ENCODE measurements at regions not wholly inside any gene's neighbourhood (a gene's known extent, or its start where the extent isn't known, plus 50 kb on each side); places are given as distances from the start of the nearest gene placed in this dataset.

- no peaks in the 10 kb centered on the region for H3K27me3 Mint-ChIP-seq (ENCODE audit: low read depth)
- peaks cover 2% of the 10 kb centered on the region for H3K9me3 Mint-ChIP-seq (ENCODE audit: low read depth)
- DNase-seq (ENCODE audit: low spot score), result no peak
- H3K4me3 Mint-ChIP-seq (ENCODE audit: unreplicated experiment), result no peak overlapping the region
- peaks cover 21% of the 10 kb centered on the region for H3K4me1 Mint-ChIP-seq (ENCODE audit: low read depth)
- H3K36me3 Mint-ChIP-seq (ENCODE audit: low read depth), result no peaks in the 10 kb centered on the region
- H3K27ac Mint-ChIP-seq (ENCODE audit: unreplicated experiment), result no peak overlapping the region
- TF ChIP-seq CTCF (IDR thresholded peaks at IDR 0.05), result no peak
Measured at GRCh38 chr3:70557976-70558375, 245.5 kb upstream of the MDFIC2 start.

GRCh38 chr3:70556056-70556455 is 243.6 kb upstream of the MDFIC2 start:
- H3K9me3 Mint-ChIP-seq (ENCODE audit: low read depth), result peaks cover 9% of the 10 kb centered on the region

GRCh38 chr3:70554170-70554569 is 241.7 kb upstream of the MDFIC2 start:
- H3K4me1 Mint-ChIP-seq (ENCODE audit: low read depth), result peaks cover 26% of the 10 kb centered on the region
- peaks cover 3% of the 10 kb centered on the region for H3K36me3 Mint-ChIP-seq (ENCODE audit: low read depth)
- no peaks in the 10 kb centered on the region for H3K27me3 Mint-ChIP-seq (ENCODE audit: low read depth)
- no peak for DNase-seq (ENCODE audit: low spot score)
- H3K9me3 Mint-ChIP-seq (ENCODE audit: low read depth), result peaks cover 9% of the 10 kb centered on the region
- H3K4me3 Mint-ChIP-seq (ENCODE audit: unreplicated experiment), result no peak overlapping the region
- H3K27ac Mint-ChIP-seq (ENCODE audit: unreplicated experiment), result peak overlapping the region; percentile 4
- TF ChIP-seq CTCF (IDR thresholded peaks at IDR 0.05), result no peak

More at GRCh38 chr3:70556056-70556455, 243.6 kb upstream of the MDFIC2 start:
- Mint-ChIP-seq H3K27me3 (ENCODE audit: low read depth) (no peaks in the 10 kb centered on the region), H3K4me1 (ENCODE audit: low read depth) (peaks cover 21% of the 10 kb centered on the region), H3K4me3 (ENCODE audit: unreplicated experiment) (no peak overlapping the region), H3K27ac (ENCODE audit: unreplicated experiment) (no peak overlapping the region), H3K36me3 (ENCODE audit: low read depth) (peaks cover 3% of the 10 kb centered on the region)
- no peak for TF ChIP-seq CTCF (IDR thresholded peaks at IDR 0.05)
- no peak for DNase-seq (ENCODE audit: low spot score)

GRCh38 chr3:70550723-70551319 is 238.4 kb upstream of the MDFIC2 start:
- peaks cover 22% of the 10 kb centered on the region for H3K4me1 Mint-ChIP-seq (ENCODE audit: low read depth)
- no peak for DNase-seq (ENCODE audit: low spot score)
- H3K36me3 Mint-ChIP-seq (ENCODE audit: low read depth), result peaks cover 3% of the 10 kb centered on the region
- peak; percentile 86 for TF ChIP-seq CTCF (IDR thresholded peaks at IDR 0.05)
- no peaks in the 10 kb centered on the region for H3K27me3 Mint-ChIP-seq (ENCODE audit: low read depth)
- peaks cover 9% of the 10 kb centered on the region for H3K9me3 Mint-ChIP-seq (ENCODE audit: low read depth)
- no peak overlapping the region for H3K27ac Mint-ChIP-seq (ENCODE audit: unreplicated experiment)
- no peak overlapping the region for H3K4me3 Mint-ChIP-seq (ENCODE audit: unreplicated experiment)

- Mint-ChIP-seq H3K27me3 (ENCODE audit: low read depth) (no peaks in the 10 kb centered on the region), H3K36me3 (ENCODE audit: low read depth) (peaks cover under 1% of the 10 kb centered on the region), H3K9me3 (ENCODE audit: low read depth) (no peaks in the 10 kb centered on the region), H3K4me1 (ENCODE audit: low read depth) (peaks cover 4% of the 10 kb centered on the region), H3K27ac (ENCODE audit: unreplicated experiment) (no peak overlapping the region), H3K4me3 (ENCODE audit: unreplicated experiment) (no peak overlapping the region)
- no peak for DNase-seq (ENCODE audit: low spot score)
- no peak for TF ChIP-seq CTCF (IDR thresholded peaks at IDR 0.05)
Measured at GRCh38 chr3:70546679-70547078, 234.2 kb upstream of the MDFIC2 start.
